GM12892 (cell line): ENCODE measurements at regions not wholly inside any gene's neighbourhood (a gene's known extent, or its start where the extent isn't known, plus 50 kb on each side); places are given as distances from the start of the nearest gene placed in this dataset.
A peak's percentile ranks its signal among the peaks of the same experiment; 100 is the strongest.

Source experiments
- DNase-seq: peaks from one replicate; pipeline ENCODE4 v3.0.0; 2011; ENCODE audit not compliant: insufficient read length
- FAIRE-seq: peaks from 2 replicates; lab custom pipeline; 2011; peaks lifted over from hg19 to GRCh38; lab: Jason Lieb, UNC
- POLR2A ChIP-seq: IDR thresholded peaks from 2 replicates; pipeline ENCODE4 v1.6.1; 2011; ENCODE audit warnings: low read depth, low read length, control low read depth
- POLR2AphosphoS5 ChIP-seq: IDR thresholded peaks from 2 replicates; pipeline ENCODE4 v1.6.1; 2011; ENCODE audit warnings: low read depth, low read length, control low read depth
- TAF1 ChIP-seq: IDR thresholded peaks from 2 replicates; pipeline ENCODE4 v1.6.1; 2011; ENCODE audit warnings: low read depth, mild to moderate bottlenecking, control low read depth, low read length, borderline replicate concordance

- DNase-seq (no peak), FAIRE-seq (no peak)
- TF ChIP-seq POLR2A (no peak), POLR2AphosphoS5 (no peak), TAF1 (no peak)
Observed at GRCh38 chr5:86329318-86329717, 288.4 kb upstream of the COX7C start.

GRCh38 chr5:86330736-86331135, 287.0 kb upstream of the COX7C start:
- no peak for TF ChIP-seq POLR2AphosphoS5
- no peak for TF ChIP-seq POLR2A
- no peak for FAIRE-seq
- DNase-seq, result no peak

- FAIRE-seq, result no peak
- no peak for DNase-seq
- TF ChIP-seq TAF1, result no peak
- no peak for TF ChIP-seq POLR2A
- TF ChIP-seq POLR2AphosphoS5, result no peak
Observed at GRCh38 chr5:86332851-86333250, 284.9 kb upstream of the COX7C start.

- FAIRE-seq, result no peak
- no peak for DNase-seq
- TF ChIP-seq TAF1 (no peak), POLR2AphosphoS5 (no peak), POLR2A (no peak)
Observed at GRCh38 chr5:86337667-86338460, 279.9 kb upstream of the COX7C start.

GRCh38 chr5:86354664-86355063, 263.1 kb upstream of the COX7C start:
- DNase-seq, result no peak
- FAIRE-seq, result peak; percentile 9
- TF ChIP-seq POLR2AphosphoS5, result no peak
- TF ChIP-seq POLR2A, result no peak
- no peak for TF ChIP-seq TAF1

- DNase-seq, result no peak
- no peak for TF ChIP-seq POLR2AphosphoS5
- TF ChIP-seq POLR2A, result no peak
- no peak for TF ChIP-seq TAF1
- FAIRE-seq, result no peak
Observed at GRCh38 chr5:86360801-86361200, 256.9 kb upstream of the COX7C start.

GRCh38 chr5:86371061-86371460, 246.7 kb upstream of the COX7C start:
- FAIRE-seq (no peak), DNase-seq (no peak)
- TF ChIP-seq POLR2A (no peak), TAF1 (no peak), POLR2AphosphoS5 (no peak)

- FAIRE-seq, result no peak
- TF ChIP-seq TAF1 (no peak), POLR2AphosphoS5 (no peak), POLR2A (no peak)
- no peak for DNase-seq
Observed at GRCh38 chr5:86374611-86375010, 243.1 kb upstream of the COX7C start.

- TF ChIP-seq POLR2A (no peak), TAF1 (no peak), POLR2AphosphoS5 (no peak)
- DNase-seq (no peak), FAIRE-seq (no peak)
Observed at GRCh38 chr5:86376214-86376613, 241.5 kb upstream of the COX7C start.

GRCh38 chr5:86403190-86403589, 214.6 kb upstream of the COX7C start:
- DNase-seq, result no peak
- FAIRE-seq, result no peak
- TF ChIP-seq TAF1 (no peak), POLR2AphosphoS5 (no peak), POLR2A (no peak)

GRCh38 chr5:86404256-86404655, 213.5 kb upstream of the COX7C start:
- DNase-seq, result no peak
- no peak for TF ChIP-seq POLR2AphosphoS5
- TF ChIP-seq POLR2A, result no peak
- TF ChIP-seq TAF1, result no peak
- FAIRE-seq, result no peak

GRCh38 chr5:86407711-86408110, 210.0 kb upstream of the COX7C start:
- DNase-seq (no peak), FAIRE-seq (no peak)
- TF ChIP-seq POLR2AphosphoS5 (no peak), POLR2A (no peak), TAF1 (no peak)
